ENCODE measurements at regions not wholly inside any gene's neighbourhood (a gene's known extent, or its start where the extent isn't known, plus 50 kb on each side); places are given as distances from the start of the nearest gene placed in this dataset.

DNA sequence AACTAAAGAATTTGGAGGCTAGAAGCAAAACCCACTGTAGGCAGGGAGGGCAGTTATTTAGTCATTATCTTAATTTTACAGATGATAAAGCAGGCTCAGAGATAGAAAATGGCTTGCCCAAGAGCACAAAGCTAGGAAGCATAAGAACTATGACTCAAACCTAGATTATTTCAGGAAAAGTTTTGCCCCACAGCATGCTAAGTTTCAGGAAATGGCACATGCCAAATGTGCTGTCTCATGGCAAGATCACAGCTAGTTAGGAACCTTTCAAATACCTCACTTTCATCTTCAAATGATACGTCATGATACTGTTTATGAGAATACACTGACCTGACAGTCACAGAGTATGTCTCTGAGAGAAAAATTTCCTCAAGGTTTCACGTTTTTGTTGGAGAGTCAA, 78.5 kb upstream of the SPANXC start:
- Histone ChIP-seq H2BK5ac (ENCODE audit: low read depth, low read length) (no peak overlapping the region), H4K5ac (ENCODE audit: insufficient read length, low read depth, low read length) (no peak overlapping the region), H3K23ac (ENCODE audit: insufficient read length) (no peak overlapping the region), H3K18ac (ENCODE audit: extremely low read depth, low read length) (no peak overlapping the region), H2AK5ac (ENCODE audit: low read depth, low read length) (no peak overlapping the region), H3K79me2 (ENCODE audit: control insufficient read depth in 1 of 2, insufficient read depth in 2 of 2, low read length in 2 of 2) (no peaks in the 10 kb centered on the region), H2BK120ac (replicated peaks; ENCODE audit: low read depth, low read length) (no peak overlapping the region), H2BK15ac (ENCODE audit: low read length) (no peak overlapping the region), H3K27me3 (replicated peaks in 1 of 4; ENCODE audit: control insufficient read depth in 3 of 4, extremely low read depth in 1 of 4, insufficient read depth in 3 of 4, low read length in 3 of 4) (no peaks in the 10 kb centered on the region), H3K14ac (ENCODE audit: insufficient read length) (no peak overlapping the region), H4K8ac (ENCODE audit: extremely low read depth, insufficient read depth, low read length) (no peak overlapping the region), H2AFZ (ENCODE audit: low read length) (no peak overlapping the region), H3K4ac (replicated peaks; ENCODE audit: insufficient read length, low read depth, low read length) (no peak overlapping the region), H3K27ac (ENCODE audit: low read depth, low read length) (no peak overlapping the region), H3K79me1 (ENCODE audit: low read depth, low read length) (no peaks in the 10 kb centered on the region), H4K91ac (replicated peaks; ENCODE audit: insufficient read length, low read length) (no peak overlapping the region), H4K20me1 (replicated peaks in 1 of 2; ENCODE audit: control insufficient read depth in 1 of 2, insufficient read depth in 2 of 2, low read length in 2 of 2) (no peaks in the 10 kb centered on the region), H3K4me2 (ENCODE audit: insufficient read depth in 1 of 2, low read depth in 2 of 2, low read length in 2 of 2) (no peak overlapping the region), H3K36me3 (ENCODE audit: control insufficient read depth in 2 of 4, insufficient read depth in 4 of 4, low read length in 3 of 4) (no peaks in the 10 kb centered on the region), H3K9me3 (ENCODE audit: insufficient read depth in 2 of 2, low read depth in 1 of 2, low read length in 1 of 2) (no peaks in the 10 kb centered on the region), H3K9ac (replicated peaks in 1 of 4; ENCODE audit: extremely low read depth in 1 of 4, low read depth in 3 of 4, low read length in 3 of 4) (no peak overlapping the region), H3K23me2 (ENCODE audit: low read depth, low read length) (no peaks in the 10 kb centered on the region), H3K56ac (replicated peaks; ENCODE audit: insufficient read length, low read depth, low read length) (no peak overlapping the region), H3K4me3 (ENCODE audit: extremely low read depth in 1 of 4, insufficient read depth in 2 of 4, low read depth in 3 of 4, low read length in 4 of 4) (no peak overlapping the region), H2BK12ac (ENCODE audit: low read depth, low read length) (no peak overlapping the region), H3K4me1 (replicated peaks in 1 of 4; ENCODE audit: control insufficient read depth in 3 of 4, insufficient read depth in 4 of 4, low read length in 3 of 4) (no peaks in the 10 kb centered on the region), H2BK20ac (ENCODE audit: low read length) (no peak overlapping the region)
- FAIRE-seq (no peak), DNase-seq (ENCODE audit: low read depth in 1 of 2, low spot score in 2 of 2) (no peak)
- CTCF ChIA-PET (ENCODE audit: partially characterized antibody), result no interaction called here
- WGBS, 2 experiments (ENCODE audit: extremely low coverage in 1 of 2, insufficient coverage in 1 of 2, insufficient read length in 1 of 2, insufficient replicate concordance in 2 of 2, low coverage in 1 of 2, low lambda C conversion rate in 2 of 2, missing lambda C conversion rate in 1 of 2), result 87% methylated on average over 2 of the region's 2 CpGs; no CpG with 5 or more reads in 1 of the 2 experiments
- no peak for TF ChIP-seq PHF8 (conservative IDR thresholded peaks at IDR 0.05; ENCODE audit: low read depth, low read length)
- POLR2A ChIA-PET (ENCODE audit: partially characterized antibody), result no interaction called here

Data from H1 (cell line).